Neural progenitor cell (in vitro differentiated cells): ENCODE measurements at regions not wholly inside any gene's neighbourhood (a gene's known extent, or its start where the extent isn't known, plus 50 kb on each side); places are given as distances from the start of the nearest gene placed in this dataset.

Experiments
- DNase-seq: peaks from one replicate; pipeline ENCODE4 v3.0.0-alpha.2; 2016; ENCODE audit warnings: low spot score
- H2AFZ ChIP-seq: fragments of 200-600 bp; sonication (generic); replicated peaks from 2 replicates; pipeline ENCODE4 v1.6.1; 2016; ENCODE audit warnings: antibody characterized with exemption
- H3F3A ChIP-seq: fragments of 200-600 bp; sonication (generic); 2 replicates; pipeline ENCODE4 v1.6.1; 2016; ENCODE audit warnings: antibody characterized with exemption, low read depth
- H3K27ac ChIP-seq: fragments of 200-600 bp; sonication (generic); 2 replicates; pipeline ENCODE4 v1.5.1; 2016; ENCODE audit warnings: mild to moderate bottlenecking
- H3K27me3 ChIP-seq: fragments of 200-600 bp; sonication (generic); 2 replicates; pipeline ENCODE4 v1.6.1; 2016; ENCODE audit warnings: mild to moderate bottlenecking, moderate library complexity
- H3K36me3 ChIP-seq: fragments of 200-600 bp; sonication (generic); 2 replicates; pipeline ENCODE4 v1.5.1; 2016
- H3K4me1 ChIP-seq: fragments of 200-600 bp; sonication (generic); 2 replicates; pipeline ENCODE4 v1.6.1; 2016; ENCODE audit warnings: mixed run types
- H3K4me2 ChIP-seq: fragments of 200-600 bp; sonication (generic); 2 replicates; pipeline ENCODE4 v1.6.1; 2016
- H3K4me3 ChIP-seq: fragments of 200-600 bp; sonication (generic); 2 replicates; pipeline ENCODE4 v1.5.1; 2016
- H3K79me2 ChIP-seq: fragments of 200-600 bp; sonication (generic); 2 replicates; pipeline ENCODE4 v1.6.1; 2016; ENCODE audit warnings: low read depth
- H3K9ac ChIP-seq: fragments of 200-600 bp; sonication (generic); 2 replicates; pipeline ENCODE4 v1.6.1; 2016
- H3K9me3 ChIP-seq: fragments of 200-600 bp; sonication (generic); 2 replicates; pipeline ENCODE4 v1.5.1; 2016; ENCODE audit warnings: low read depth
- H4K20me1 ChIP-seq: fragments of 200-600 bp; sonication (generic); 2 replicates; pipeline ENCODE4 v1.6.1; 2016; ENCODE audit warnings: low read depth
- H3K27ac Mint-ChIP-seq: 3 replicates; pipeline ENCODE4 v1.8.0; 2021; ENCODE audit warnings: mixed read lengths
- H3K27me3 Mint-ChIP-seq: 2 replicates; pipeline ENCODE4 v1.8.0; 2022; ENCODE audit warnings: low read depth, mild to moderate bottlenecking, inconsistent platforms, moderate library complexity, mixed read lengths; ENCODE audit not compliant: insufficient read depth
- H3K36me3 Mint-ChIP-seq: 3 replicates; pipeline ENCODE4 v1.8.0; 2021; ENCODE audit warnings: mixed read lengths
- H3K4me1 Mint-ChIP-seq: 3 replicates; pipeline ENCODE4 v1.8.0; 2021; ENCODE audit warnings: mixed read lengths
- H3K4me3 Mint-ChIP-seq: 3 replicates; pipeline ENCODE4 v1.8.0; 2021; ENCODE audit warnings: mild to moderate bottlenecking, moderate library complexity, mixed read lengths
- H3K9me3 Mint-ChIP-seq: 3 replicates; pipeline ENCODE4 v1.8.0; 2020; ENCODE audit warnings: mixed read lengths
- CTCF ChIP-seq: fragments of 200-600 bp; sonication (generic); IDR thresholded peaks from 2 replicates; pipeline ENCODE4 v1.5.1; 2017; ENCODE audit warnings: antibody characterized with exemption, mild to moderate bottlenecking
- EZH2 ChIP-seq: fragments of 200-600 bp; sonication (generic); IDR thresholded peaks from 2 replicates; pipeline ENCODE4 v1.6.1; 2017; ENCODE audit warnings: antibody characterized with exemption, mild to moderate bottlenecking, moderate library complexity
- EZH2phosphoT487 ChIP-seq: fragments of 200-600 bp; sonication (generic); IDR thresholded peaks from 2 replicates; pipeline ENCODE4 v1.6.1; 2017; ENCODE audit warnings: antibody characterized with exemption

GRCh38 chr2:48251437-48252148 is 62.9 kb upstream of the FOXN2 start:
- Histone ChIP-seq H3K79me2 (no peaks in the 10 kb centered on the region), H3F3A (no peaks in the 10 kb centered on the region), H3K4me1 (peaks cover 5% of the 10 kb centered on the region), H3K4me2 (no peak overlapping the region), H3K36me3 (no peaks in the 10 kb centered on the region), H3K4me3 (no peak overlapping the region), H3K9me3 (no peaks in the 10 kb centered on the region), H3K9ac (no peak overlapping the region), H3K27me3 (no peaks in the 10 kb centered on the region), H3K27ac (no peak overlapping the region), H2AFZ (no peak overlapping the region), H4K20me1 (no peaks in the 10 kb centered on the region)
- TF ChIP-seq EZH2phosphoT487 (no peak), EZH2 (no peak), CTCF (no peak)
- Mint-ChIP-seq H3K36me3 (no peaks in the 10 kb centered on the region), H3K4me1 (peaks cover 7% of the 10 kb centered on the region), H3K4me3 (no peak overlapping the region), H3K27ac (no peak overlapping the region), H3K9me3 (peaks cover 3% of the 10 kb centered on the region), H3K27me3 (no peaks in the 10 kb centered on the region)
- no peak for DNase-seq

- Mint-ChIP-seq H3K27ac (no peak overlapping the region), H3K9me3 (no peaks in the 10 kb centered on the region), H3K27me3 (no peaks in the 10 kb centered on the region), H3K4me1 (peaks cover 7% of the 10 kb centered on the region), H3K4me3 (no peak overlapping the region), H3K36me3 (no peaks in the 10 kb centered on the region)
- H3K4me1 ChIP-seq = peaks cover 5% of the 10 kb centered on the region
- no peaks in the 10 kb centered on the region for H3F3A ChIP-seq
- no peak overlapping the region for H3K9ac ChIP-seq
- no peaks in the 10 kb centered on the region for H3K79me2 ChIP-seq
- H3K27me3 ChIP-seq = no peaks in the 10 kb centered on the region
- H3K9me3 ChIP-seq = no peaks in the 10 kb centered on the region
- no peak overlapping the region for H3K4me3 ChIP-seq
- H3K27ac ChIP-seq = no peak overlapping the region
- H4K20me1 ChIP-seq = no peaks in the 10 kb centered on the region
- DNase-seq = no peak
- TF ChIP-seq EZH2 (no peak), CTCF (no peak), EZH2phosphoT487 (no peak)
- no peak overlapping the region for H2AFZ ChIP-seq
- no peaks in the 10 kb centered on the region for H3K36me3 ChIP-seq
- H3K4me2 ChIP-seq = no peak overlapping the region
These were observed 61.2 kb upstream of the FOXN2 start for GRCh38 chr2:48253301-48253700.

- Histone ChIP-seq H3K9ac (no peak overlapping the region), H3K4me3 (no peak overlapping the region), H3F3A (no peaks in the 10 kb centered on the region), H3K4me1 (no peaks in the 10 kb centered on the region), H2AFZ (no peak overlapping the region), H3K9me3 (no peaks in the 10 kb centered on the region), H3K36me3 (no peaks in the 10 kb centered on the region), H4K20me1 (no peaks in the 10 kb centered on the region), H3K79me2 (no peaks in the 10 kb centered on the region), H3K4me2 (no peak overlapping the region), H3K27me3 (no peaks in the 10 kb centered on the region), H3K27ac (no peak overlapping the region)
- Mint-ChIP-seq H3K36me3 (no peaks in the 10 kb centered on the region), H3K27ac (no peak overlapping the region), H3K4me3 (no peak overlapping the region), H3K9me3 (no peaks in the 10 kb centered on the region), H3K4me1 (peaks cover under 1% of the 10 kb centered on the region), H3K27me3 (no peaks in the 10 kb centered on the region)
- TF ChIP-seq EZH2 = no peak
- no peak for DNase-seq
These were observed 59.6 kb upstream of the FOXN2 start for GRCh38 chr2:48254839-48255238.

- Histone ChIP-seq H3K27me3 (no peaks in the 10 kb centered on the region), H3K79me2 (no peaks in the 10 kb centered on the region), H2AFZ (no peak overlapping the region), H3K36me3 (no peaks in the 10 kb centered on the region), H3K4me1 (no peaks in the 10 kb centered on the region), H3K9ac (no peak overlapping the region), H4K20me1 (no peaks in the 10 kb centered on the region), H3K9me3 (no peaks in the 10 kb centered on the region), H3F3A (no peaks in the 10 kb centered on the region), H3K4me3 (no peak overlapping the region), H3K27ac (no peak overlapping the region), H3K4me2 (no peak overlapping the region)
- H3K36me3 Mint-ChIP-seq = no peaks in the 10 kb centered on the region
- no peaks in the 10 kb centered on the region for H3K9me3 Mint-ChIP-seq
- H3K4me3 Mint-ChIP-seq = no peak overlapping the region
- peaks cover 2% of the 10 kb centered on the region for H3K4me1 Mint-ChIP-seq
- TF ChIP-seq EZH2phosphoT487 (no peak), CTCF (no peak), EZH2 (no peak)
- DNase-seq = no peak
- H3K27ac Mint-ChIP-seq = no peak overlapping the region
- peaks cover 3% of the 10 kb centered on the region for H3K27me3 Mint-ChIP-seq
These were observed 57.0 kb upstream of the FOXN2 start for GRCh38 chr2:48257456-48257855.
